Stimulated activated CD8-positive, alpha-beta memory T cell treated with anti-CD3 and anti-CD28 coated beads, Interleukin-7, amount 100 ng/mL, for 1 hour (primary cell): ENCODE measurements at regions not wholly inside any gene's neighbourhood (a gene's known extent, or its start where the extent isn't known, plus 50 kb on each side); places are given as distances from the start of the nearest gene placed in this dataset.

Experiments used
- DNase-seq, 2 donors: peaks; one replicate each; pipeline ENCODE4 v3.0.0-alpha.2; 2020; ENCODE audit warnings: low read depth in 2 of 2

DNA sequence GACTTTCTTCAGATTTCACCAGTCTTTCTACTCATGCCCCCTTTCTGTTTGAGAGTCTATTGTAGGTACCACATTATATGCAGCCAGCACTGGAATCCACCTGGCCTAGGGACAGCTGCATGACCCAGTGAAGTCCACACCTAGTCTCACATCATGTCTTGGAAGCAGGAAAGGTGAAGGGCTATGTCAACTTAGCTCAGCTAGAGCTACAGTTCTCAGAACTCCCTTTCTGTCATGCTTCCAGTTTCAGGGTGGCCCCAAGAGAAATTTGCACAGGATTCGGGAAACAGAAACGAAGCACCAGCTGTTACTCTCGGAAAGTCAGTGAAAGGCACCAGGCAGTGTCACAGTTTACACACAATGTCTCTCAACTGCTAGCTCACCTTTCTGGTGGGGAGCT is 51.6 kb upstream of the NLRP1 start:
- no peak for DNase-seq

DNA sequence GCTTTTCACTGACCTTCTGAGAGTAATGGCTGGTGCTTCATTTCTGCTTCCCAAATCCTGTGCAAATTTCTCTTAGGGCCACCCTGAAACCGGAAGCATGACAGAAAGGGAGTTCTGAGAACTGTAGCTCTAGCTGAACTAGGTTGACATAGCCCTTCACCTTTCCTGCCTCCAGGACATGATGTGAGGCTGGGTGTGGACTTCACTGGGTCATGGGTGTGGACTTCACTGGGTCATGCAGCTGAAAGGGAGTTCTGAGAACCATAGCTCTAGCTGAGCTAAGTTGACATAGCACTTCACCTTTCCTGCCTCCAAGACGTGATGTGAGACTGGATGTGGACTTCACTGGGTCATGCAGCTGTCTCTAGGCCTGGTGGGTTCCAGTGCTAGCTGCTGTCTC is 54.3 kb upstream of the NLRP1 start:
- no peak for DNase-seq

GRCh38 chr17:5640726-5641125 is 56.4 kb upstream of the NLRP1 start:
- no peak for DNase-seq

DNA sequence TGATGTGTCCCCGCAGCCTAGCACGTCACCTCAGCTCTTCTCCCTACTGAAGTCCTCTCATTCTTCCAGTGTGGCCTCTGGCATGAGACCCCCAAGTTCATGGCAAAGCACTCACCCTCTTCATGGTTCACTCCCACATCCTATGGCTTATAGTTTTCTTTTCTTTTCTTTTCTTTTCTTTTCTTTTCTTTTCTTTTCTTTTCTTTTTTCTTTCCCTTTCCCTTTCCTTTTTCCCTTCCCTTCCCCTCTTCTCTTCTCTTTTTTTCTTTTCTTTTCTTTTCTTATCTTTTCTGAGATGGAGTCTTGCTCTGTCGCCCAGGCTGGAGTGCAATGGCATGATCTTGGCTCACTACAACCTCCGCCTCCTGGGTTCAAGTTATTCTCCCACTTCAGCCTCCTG is 58.4 kb upstream of the NLRP1 start:
- no peak for DNase-seq

DNA sequence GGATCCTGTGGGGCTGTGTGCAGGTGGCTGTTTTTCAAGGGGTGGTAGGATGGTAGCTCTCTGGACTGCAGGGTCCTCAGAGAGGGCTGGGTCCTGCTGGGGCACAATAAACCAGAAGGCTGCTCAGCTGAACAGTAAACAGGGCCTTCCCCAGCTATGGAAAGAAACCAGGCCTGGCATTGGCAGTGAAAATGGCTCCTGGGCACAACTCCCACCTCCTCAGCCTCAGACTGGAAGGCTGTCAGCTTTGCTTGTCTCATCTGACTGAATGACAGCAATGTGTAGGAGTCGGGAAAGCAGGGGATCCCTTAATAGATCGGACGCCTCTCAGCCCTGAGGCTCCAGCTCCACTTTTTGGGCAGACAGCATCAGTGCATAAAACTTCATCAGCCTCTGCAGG is 59.8 kb upstream of the NLRP1 start:
- DNase-seq: no peak

DNA sequence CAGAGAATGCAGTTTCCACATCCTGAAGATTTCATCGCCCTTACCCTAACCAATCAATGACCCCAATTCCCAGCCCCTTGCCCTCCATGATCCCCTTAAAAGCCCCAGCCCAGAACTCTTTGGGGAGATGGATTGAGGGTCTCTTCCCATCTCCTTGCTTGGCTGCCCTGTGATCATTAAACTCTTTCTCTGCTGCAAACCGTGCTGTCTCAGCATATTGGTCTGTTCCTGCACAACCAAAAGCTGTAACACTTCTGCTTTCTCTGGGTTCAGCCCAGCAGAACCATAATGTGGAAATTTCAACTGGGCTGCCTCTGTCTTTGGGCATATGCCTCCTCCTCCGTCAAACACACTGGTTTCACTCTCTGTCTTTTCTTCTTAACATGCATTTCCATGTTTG is 67.0 kb upstream of the NLRP1 start:
- no peak for DNase-seq

GRCh38 chr17:5661491-5662125 is 77.3 kb upstream of the NLRP1 start:
- DNase-seq: no peak

GRCh38 chr17:5662409-5663085 is 78.2 kb upstream of the NLRP1 start:
- DNase-seq: no peak

- DNase-seq: no peak
Observed at GRCh38 chr17:5665164-5665563, 80.9 kb upstream of the NLRP1 start.

- DNase-seq: no peak
Observed at GRCh38 chr17:5667871-5668270, 83.6 kb upstream of the NLRP1 start.

DNA sequence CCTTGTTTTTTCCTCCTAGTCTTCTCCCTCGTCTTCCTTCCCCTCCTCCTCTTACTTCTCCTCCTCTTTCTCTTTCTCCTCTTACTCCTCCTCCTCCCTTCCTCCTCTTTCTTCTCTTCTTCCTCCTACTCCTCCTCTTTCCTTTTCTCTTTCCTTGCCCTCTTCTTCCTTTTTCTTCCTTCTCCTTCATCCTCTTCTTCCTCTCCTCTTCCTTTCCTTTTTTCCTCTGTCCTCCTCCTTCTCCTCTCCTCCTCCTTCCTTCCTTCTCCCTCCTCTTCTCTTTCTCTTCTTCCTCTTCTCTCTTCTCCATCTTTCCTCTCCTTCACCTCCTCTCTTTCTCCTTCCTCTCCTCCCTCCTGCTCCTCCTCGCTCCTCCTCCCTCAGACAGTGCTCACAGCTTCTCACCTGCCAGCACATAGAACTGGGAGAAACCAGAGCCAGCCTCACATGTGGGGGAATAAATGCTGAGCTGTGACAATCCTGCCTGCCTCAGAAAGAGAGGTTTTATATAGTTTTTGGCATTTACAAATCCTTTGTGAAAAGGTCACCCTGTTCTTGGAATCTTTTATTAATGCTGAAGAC is 84.3 kb upstream of the NLRP1 start:
- DNase-seq: no peak

- no peak for DNase-seq
Observed at GRCh38 chr17:5669191-5669590, 84.9 kb upstream of the NLRP1 start.

DNA sequence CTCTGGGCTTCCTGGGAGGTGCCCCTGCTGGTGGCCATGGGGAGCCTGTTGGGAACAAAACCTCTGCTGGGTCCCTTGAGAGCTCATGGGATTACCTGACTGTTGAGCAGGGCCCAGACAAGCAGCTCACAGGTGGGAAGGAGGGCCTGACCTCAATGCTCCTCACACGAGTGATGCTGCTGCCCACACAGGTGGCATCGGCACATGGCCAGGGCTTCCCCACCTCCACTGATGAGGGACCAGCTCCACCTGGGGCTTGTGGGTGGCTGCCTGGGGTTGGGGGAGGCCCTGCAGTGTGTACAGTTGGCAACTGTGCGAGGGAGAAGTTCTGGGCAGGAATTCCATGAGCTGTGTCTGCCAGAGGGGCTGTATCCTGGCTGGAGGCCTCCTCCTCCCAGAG is 87.8 kb upstream of the NLRP1 start:
- DNase-seq: no peak

DNA sequence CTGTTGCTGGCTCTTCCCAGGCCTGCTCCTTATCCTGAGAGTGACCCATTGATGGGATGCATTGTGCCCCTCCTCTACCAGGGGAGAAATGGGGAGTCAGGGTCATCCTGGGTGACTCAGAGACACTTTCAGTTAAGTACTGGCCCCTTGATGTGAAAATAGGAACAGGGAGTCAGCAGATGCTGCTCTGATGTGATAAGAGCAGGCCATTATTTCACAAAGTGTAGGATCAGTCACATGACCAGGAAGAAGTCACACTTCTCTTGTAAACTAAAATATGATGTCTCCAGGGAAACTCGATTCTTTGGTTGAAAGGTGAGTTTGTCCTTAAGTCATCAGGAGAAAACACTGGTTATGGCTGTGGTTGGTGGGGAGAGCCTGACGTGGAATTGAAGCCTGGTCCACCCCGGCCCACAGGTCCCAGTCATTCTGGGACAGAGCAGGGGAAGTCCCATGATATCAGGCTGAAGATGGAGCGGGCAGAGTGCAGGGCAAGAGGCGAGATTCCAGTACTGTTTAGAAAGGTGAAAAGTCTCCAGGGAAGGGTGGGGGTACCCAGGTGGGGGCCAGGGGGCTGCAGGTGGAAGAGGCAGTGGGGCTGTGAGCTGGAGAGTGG is 88.6 kb upstream of the NLRP1 start:
- DNase-seq: no peak

DNA sequence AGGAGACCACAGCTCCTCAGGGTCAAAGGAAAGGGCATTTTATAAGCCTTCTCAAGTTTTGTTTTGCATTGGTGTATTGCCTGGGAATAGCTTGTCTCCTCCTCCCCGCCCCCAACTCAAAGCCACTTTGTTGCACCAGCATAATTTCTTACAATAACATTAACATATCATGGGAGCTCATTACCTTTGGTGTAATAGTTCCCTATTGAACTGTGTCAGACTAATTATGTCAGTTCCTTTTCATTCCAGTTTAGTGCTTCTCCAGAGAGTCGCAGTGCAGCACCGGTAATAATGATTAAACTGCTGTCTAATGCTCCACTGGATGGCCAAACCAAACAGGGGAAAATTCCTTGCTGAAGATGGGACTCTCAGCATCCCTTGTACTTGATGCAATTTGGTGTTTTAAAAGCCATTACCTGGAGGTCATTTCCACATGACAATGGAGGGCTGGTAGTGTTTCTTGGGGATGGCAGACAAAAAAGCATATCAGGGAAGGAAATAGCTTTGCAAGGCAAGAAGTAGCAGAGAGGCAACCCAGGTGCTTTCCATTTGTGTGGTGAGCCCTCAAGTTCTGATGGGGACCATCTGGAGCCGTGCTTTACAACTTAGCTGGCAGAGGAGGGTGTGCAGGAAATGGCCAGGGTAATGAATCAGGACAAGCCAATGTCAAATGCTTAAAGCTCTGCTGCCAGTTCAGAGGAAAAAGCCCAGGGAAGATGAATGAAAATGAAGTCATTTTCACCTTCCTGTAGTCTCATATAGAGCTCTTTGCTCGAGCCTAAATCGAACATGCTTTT is 91.5 kb upstream of the NLRP1 start:
- no peak for DNase-seq

DNA sequence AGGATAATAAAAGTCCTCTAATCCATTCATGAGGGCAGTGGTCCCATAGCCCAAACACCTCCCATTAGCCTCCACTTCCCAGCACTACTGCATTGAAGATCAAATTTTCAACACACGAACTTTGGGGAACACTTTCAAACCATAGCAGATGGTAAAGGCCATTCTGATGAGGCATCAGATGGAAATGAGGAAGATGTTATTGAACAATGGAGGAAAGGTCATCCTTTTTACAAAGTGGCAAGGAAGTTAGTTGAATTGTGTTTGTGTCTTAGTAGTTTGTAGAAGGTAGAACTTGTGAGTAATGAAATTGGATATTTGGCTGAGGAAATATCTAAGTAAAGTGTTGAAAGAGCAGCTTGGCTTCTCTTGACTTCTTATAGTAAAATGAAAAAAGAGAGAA is 93.3 kb upstream of the NLRP1 start:
- no peak for DNase-seq

DNA sequence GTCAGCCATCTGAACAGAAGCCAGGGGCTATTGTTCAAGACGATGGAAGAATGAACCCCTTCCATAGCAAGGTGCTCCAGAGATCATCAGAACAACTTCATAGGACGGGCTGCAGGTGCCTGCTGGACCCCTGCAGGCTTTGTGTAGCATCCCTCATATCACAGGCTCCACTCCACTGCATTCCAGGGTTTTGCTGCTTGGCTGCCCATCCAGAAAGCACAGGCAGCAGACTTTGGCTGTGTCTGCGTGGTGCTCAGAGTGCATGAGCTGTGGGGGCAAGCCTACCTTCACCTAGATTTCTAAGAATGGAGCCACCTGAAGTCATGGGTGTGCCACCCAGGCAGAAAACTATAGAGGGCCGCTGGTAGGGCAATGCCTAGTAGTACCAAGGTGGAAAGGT is 93.9 kb upstream of the NLRP1 start:
- no peak for DNase-seq

GRCh38 chr17:5680766-5681165 is 96.5 kb upstream of the NLRP1 start:
- DNase-seq: no peak

GRCh38 chr17:5683241-5683640 is 98.9 kb upstream of the NLRP1 start:
- no peak for DNase-seq

DNA sequence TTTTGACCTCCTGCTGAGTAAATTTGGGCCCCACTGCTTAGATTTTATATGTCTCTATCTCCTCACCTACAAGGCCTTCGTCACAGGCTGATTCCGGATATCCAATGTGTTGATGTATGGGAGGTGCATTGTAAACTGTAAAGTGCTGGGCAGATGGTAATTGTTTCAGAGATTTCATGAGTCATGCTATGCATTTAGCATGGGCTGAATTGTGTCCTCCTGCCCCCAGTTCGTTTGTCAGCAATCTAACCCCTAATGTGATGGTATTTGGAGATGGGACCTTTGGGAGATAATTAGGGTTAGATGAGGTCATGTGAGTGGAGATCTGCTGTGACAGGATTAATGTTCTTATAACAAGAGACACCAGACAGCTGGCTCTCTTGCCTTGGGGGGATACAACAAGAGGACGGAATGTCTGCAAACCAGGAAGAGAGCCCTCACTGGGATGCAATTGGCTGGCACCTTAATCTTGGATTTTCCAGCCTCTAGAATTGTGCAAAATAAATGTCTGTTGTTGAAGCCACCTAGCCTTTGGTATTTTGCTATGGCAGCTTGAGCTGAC is 101.8 kb upstream of the NLRP1 start:
- DNase-seq: no peak

GRCh38 chr17:5687646-5688045 is 103.3 kb upstream of the NLRP1 start:
- DNase-seq: no peak

- no peak for DNase-seq
Observed at GRCh38 chr17:5693821-5694220, 109.5 kb upstream of the NLRP1 start.
